GM10248 (cell line): ENCODE measurements at regions not wholly inside any gene's neighbourhood (a gene's known extent, or its start where the extent isn't known, plus 50 kb on each side); places are given as distances from the start of the nearest gene placed in this dataset.

ENCODE experiments used
- CTCF ChIA-PET: fragments of 300-600 bp; sonication (Branson Sonifier 250); formaldehyde crosslinking; extraction: SDS; loops from one replicate; lab custom pipeline; 2021; ENCODE audit warnings: antibody characterized with exemption; lab: Yijun Ruan, JAX
- POLR2A ChIA-PET: fragments of 350-650 bp; sonication (Branson Sonifier 250); formaldehyde crosslinking; extraction: SDS; loops from one replicate; lab custom pipeline; 2020; ENCODE audit warnings: antibody characterized with exemption; lab: Yijun Ruan, JAX
- DNase-seq: peaks from one replicate; pipeline ENCODE4 v3.0.0; 2012; ENCODE audit errors: extremely low spot score
- TF ChIP-seq, protein P1 (sequence below): IDR thresholded peaks from 2 replicates; pipeline ENCODE4 v1.5.1; 2012; ENCODE audit warnings: mild to moderate bottlenecking, low read depth; ENCODE audit errors: extremely low read depth, missing control alignments, control extremely low read depth

GRCh38 chr5:175279506-175279905 is 164.5 kb downstream of the DRD1 start:
- TF ChIP-seq, protein P1, sequence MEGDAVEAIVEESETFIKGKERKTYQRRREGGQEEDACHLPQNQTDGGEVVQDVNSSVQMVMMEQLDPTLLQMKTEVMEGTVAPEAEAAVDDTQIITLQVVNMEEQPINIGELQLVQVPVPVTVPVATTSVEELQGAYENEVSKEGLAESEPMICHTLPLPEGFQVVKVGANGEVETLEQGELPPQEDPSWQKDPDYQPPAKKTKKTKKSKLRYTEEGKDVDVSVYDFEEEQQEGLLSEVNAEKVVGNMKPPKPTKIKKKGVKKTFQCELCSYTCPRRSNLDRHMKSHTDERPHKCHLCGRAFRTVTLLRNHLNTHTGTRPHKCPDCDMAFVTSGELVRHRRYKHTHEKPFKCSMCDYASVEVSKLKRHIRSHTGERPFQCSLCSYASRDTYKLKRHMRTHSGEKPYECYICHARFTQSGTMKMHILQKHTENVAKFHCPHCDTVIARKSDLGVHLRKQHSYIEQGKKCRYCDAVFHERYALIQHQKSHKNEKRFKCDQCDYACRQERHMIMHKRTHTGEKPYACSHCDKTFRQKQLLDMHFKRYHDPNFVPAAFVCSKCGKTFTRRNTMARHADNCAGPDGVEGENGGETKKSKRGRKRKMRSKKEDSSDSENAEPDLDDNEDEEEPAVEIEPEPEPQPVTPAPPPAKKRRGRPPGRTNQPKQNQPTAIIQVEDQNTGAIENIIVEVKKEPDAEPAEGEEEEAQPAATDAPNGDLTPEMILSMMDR, result no peak
- no peak for DNase-seq
- POLR2A ChIA-PET, result no interaction called here
- CTCF ChIA-PET, result no interaction called here

DNA sequence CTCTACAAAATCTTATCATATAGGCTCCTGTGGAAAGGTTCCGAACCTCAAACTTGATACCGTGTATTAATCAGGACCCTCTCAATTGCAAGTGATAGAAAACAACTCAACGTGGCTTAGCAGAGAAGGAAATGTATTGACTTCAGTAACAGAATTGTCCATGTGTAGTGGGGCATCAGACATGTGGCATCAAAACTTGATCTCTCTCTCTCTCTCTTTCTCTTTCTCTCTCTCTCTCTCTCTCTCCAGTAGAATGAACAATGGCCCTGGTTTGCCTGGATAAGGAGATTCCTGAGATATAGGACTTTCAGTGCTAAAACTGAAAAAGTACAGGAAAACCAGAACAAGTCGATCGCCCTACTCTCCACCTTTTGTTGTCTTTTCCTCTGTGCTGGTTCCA is 168.2 kb downstream of the DRD1 start:
- TF ChIP-seq, protein P1, result no peak
- CTCF ChIA-PET, result no interaction called here
- POLR2A ChIA-PET, result no interaction called here
- DNase-seq, result no peak

DNA sequence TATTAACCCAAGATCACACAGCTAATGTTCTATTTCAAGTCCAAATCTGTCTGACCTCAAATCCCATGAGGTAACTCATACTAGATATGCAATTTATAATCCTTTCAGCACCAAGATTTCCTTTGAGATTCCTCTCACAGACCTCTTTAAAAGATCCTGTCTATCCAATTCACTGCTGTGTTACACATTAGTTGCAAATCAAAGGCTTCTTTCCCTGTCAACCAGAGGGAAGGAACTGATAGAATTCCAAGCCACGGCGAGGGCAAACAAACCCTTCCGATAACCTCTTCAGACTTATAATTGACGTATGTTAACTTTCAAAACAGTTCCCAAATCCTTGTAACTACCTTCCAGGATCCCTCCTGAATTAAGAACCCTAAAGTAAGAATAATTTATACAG is 168.9 kb downstream of the DRD1 start:
- TF ChIP-seq, protein P1, result no peak
- CTCF ChIA-PET, result no interaction called here
- POLR2A ChIA-PET, result no interaction called here
- no peak for DNase-seq

DNA sequence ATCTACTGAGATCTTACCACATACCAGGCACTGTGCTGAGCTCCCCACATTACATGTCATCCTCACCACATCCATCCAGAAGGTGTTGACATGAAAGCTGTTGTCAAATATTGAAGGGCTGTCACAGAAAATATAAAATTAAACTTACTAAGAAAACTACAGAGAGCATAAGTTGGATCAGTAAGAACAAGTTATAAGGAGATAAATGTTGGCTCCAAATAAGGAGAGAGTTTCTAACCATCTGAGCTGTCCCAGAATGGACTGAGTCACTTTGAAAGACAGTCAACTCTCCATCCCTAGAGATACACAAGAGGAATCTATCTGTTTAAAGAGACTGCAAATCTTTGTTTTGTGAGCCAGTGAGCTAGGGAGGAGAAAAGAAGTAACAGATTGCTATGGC is 169.8 kb downstream of the DRD1 start:
- no peak for DNase-seq
- ChIA-PET POLR2A (no interaction called here), CTCF (no interaction called here)
- TF ChIP-seq, protein P1, result no peak

- no peak for DNase-seq
- ChIA-PET CTCF (no interaction called here), POLR2A (no interaction called here)
- TF ChIP-seq, protein P1, result no peak
Measured at GRCh38 chr5:175264406-175264805, 179.6 kb downstream of the DRD1 start.

DNA sequence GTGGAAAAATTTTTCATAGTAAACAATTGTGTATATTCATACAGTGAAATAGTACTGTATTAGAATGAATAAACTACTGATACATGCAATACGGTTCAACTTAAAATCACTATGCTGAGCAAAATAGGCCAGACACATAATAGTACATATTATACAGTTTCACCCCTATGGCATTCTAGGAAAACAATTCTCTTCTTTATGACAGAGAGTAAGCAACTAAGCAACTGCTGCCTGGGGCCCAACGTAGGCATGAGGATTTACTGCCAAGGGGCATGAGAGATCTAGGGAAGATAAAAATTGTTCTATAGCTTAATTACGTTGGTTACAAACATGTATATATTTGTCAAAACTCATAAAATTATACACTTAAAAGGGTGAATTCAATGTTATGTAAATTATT is 180.2 kb downstream of the DRD1 start:
- TF ChIP-seq, protein P1, result no peak
- ChIA-PET CTCF (no interaction called here), POLR2A (no interaction called here)
- no peak for DNase-seq

DNA sequence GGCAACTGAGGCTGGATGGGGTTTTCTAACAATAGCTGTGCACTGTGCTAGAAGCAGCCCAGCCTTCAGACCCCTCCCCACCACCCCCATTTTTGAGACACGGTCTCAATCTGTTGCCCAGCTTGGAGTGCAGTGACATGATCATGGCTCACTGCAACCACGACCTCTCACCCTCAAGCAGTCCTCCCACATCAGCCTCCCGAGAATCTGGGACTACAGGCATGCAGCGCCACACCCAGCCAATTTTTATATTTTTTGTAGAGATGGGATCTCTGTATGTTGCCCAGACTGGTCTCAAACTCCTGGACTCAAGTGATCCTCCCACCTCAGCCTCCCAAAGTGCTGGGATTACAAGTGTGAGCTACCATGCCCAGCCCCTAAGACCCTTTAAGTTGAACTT is 182.5 kb downstream of the DRD1 start:
- no peak for DNase-seq
- ChIA-PET POLR2A (no interaction called here), CTCF (no interaction called here)
- TF ChIP-seq, protein P1, result no peak
